ENCODE measurements at regions not wholly inside any gene's neighbourhood (a gene's known extent, or its start where the extent isn't known, plus 50 kb on each side); places are given as distances from the start of the nearest gene placed in this dataset.

- POLR2A ChIA-PET, result no interaction called here
- Histone ChIP-seq H3K27me3 (ENCODE audit: insufficient read depth) (no peaks in the 10 kb centered on the region), H3K4me2 (no peak overlapping the region), H3K36me3 (replicated peaks in 1 of 2; ENCODE audit: control insufficient read depth in 1 of 2, insufficient read depth in 2 of 2, low read length in 1 of 2) (peaks cover 0 to 2% of the 10 kb centered on the region in 2 experiments), H3K9me2 (no peaks in the 10 kb centered on the region), H3K4me1 (ENCODE audit: control insufficient read depth in 1 of 2, insufficient read depth in 2 of 2, low read depth in 1 of 2, low read length in 1 of 2) (peaks cover 0 to 9% of the 10 kb centered on the region in 2 experiments; a peak in 1 of 4 replicates), H3K4me3 (ENCODE audit: low read depth in 2 of 2, low read length in 1 of 2) (no peak overlapping the region), H3K9me3 (no peaks in the 10 kb centered on the region), H3K27ac (ENCODE audit: low read depth in 2 of 2, low read length in 1 of 2) (no peak overlapping the region), H3K79me2 (ENCODE audit: insufficient read depth) (no peaks in the 10 kb centered on the region), H3F3A (replicated peaks; ENCODE audit: insufficient read depth) (peaks cover 5% of the 10 kb centered on the region), H3K9ac (no peak overlapping the region), H4K20me1 (ENCODE audit: insufficient read depth) (no peaks in the 10 kb centered on the region), H2AFZ (ENCODE audit: low read depth) (no peak overlapping the region)
- WGBS (ENCODE audit: low lambda C conversion rate), result 90% methylated on average over 1 of the region's 1 CpG
- no peak for DNase-seq
- CTCF ChIA-PET, result no interaction called here
- no peak for TF ChIP-seq MXI1 (IDR thresholded peaks at IDR 0.05; ENCODE audit: low read depth, low read length)
- no peak for TF ChIP-seq TAF1 (IDR thresholded peaks at IDR 0.05; ENCODE audit: borderline replicate concordance, low read depth, low read length)
- no peak for TF ChIP-seq FOXJ3 (CRISPR knock-in tag; IDR thresholded peaks at IDR 0.05)
- no peak for TF ChIP-seq FOSL2 (IDR thresholded peaks at IDR 0.05; ENCODE audit: borderline replicate concordance, low read depth)
- no peak for TF ChIP-seq USF1 (IDR thresholded peaks at IDR 0.05; ENCODE audit: borderline replicate concordance, low read depth)
- TF ChIP-seq NRF1 (IDR thresholded peaks at IDR 0.05; ENCODE audit: low read depth, low read length), result no peak
- no peak for TF ChIP-seq IRF3 (IDR thresholded peaks at IDR 0.05; ENCODE audit: low read depth, low read length)
- no peak for TF ChIP-seq NFIC (IDR thresholded peaks at IDR 0.05; ENCODE audit: borderline replicate concordance)
- no peak for TF ChIP-seq RXRA (IDR thresholded peaks at IDR 0.05; ENCODE audit: borderline replicate concordance, low read depth)
- no peak for TF ChIP-seq MEF2A (IDR thresholded peaks at IDR 0.05; ENCODE audit: borderline replicate concordance, low read depth)
- TF ChIP-seq JUND (IDR thresholded peaks at IDR 0.05), result no peak
- TF ChIP-seq EZH2phosphoT487 (IDR thresholded peaks at IDR 0.05; ENCODE audit: borderline replicate concordance, low read depth), result no peak
- TF ChIP-seq RAD21 (IDR thresholded peaks at IDR 0.05; ENCODE audit: low read length), result no peak
- no peak for TF ChIP-seq FOXM1 (IDR thresholded peaks at IDR 0.05; ENCODE audit: low read depth)
- no peak for TF ChIP-seq POLR2AphosphoS5 (IDR thresholded peaks at IDR 0.05; ENCODE audit: low read depth, low read length)
- no peak for TF ChIP-seq GABPA (IDR thresholded peaks at IDR 0.05; ENCODE audit: low read depth)
- TF ChIP-seq, protein P1, sequence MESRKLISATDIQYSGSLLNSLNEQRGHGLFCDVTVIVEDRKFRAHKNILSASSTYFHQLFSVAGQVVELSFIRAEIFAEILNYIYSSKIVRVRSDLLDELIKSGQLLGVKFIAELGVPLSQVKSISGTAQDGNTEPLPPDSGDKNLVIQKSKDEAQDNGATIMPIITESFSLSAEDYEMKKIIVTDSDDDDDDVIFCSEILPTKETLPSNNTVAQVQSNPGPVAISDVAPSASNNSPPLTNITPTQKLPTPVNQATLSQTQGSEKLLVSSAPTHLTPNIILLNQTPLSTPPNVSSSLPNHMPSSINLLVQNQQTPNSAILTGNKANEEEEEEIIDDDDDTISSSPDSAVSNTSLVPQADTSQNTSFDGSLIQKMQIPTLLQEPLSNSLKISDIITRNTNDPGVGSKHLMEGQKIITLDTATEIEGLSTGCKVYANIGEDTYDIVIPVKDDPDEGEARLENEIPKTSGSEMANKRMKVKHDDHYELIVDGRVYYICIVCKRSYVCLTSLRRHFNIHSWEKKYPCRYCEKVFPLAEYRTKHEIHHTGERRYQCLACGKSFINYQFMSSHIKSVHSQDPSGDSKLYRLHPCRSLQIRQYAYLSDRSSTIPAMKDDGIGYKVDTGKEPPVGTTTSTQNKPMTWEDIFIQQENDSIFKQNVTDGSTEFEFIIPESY (IDR thresholded peaks at IDR 0.05; ENCODE audit: borderline replicate concordance, low read depth), result no peak
- TF ChIP-seq TEAD4 (IDR thresholded peaks at IDR 0.05; ENCODE audit: borderline replicate concordance, insufficient read depth), result no peak
- TF ChIP-seq ELF1 (IDR thresholded peaks at IDR 0.05), result no peak
Observed at GRCh38 chr2:215879331-215879730, 134.0 kb downstream of the MREG start.

Measured in SK-N-SH (cell line).